Right lobe of liver (tissue), 4 donors: ENCODE measurements at regions not wholly inside any gene's neighbourhood (a gene's known extent, or its start where the extent isn't known, plus 50 kb on each side); places are given as distances from the start of the nearest gene placed in this dataset.

Experiments
- CTCF ChIP-seq, 4 donors: fragments of 200-600 bp in 3 of 4; fragments of 450-650 bp in 1 of 4; IDR thresholded peaks; one replicate each; pipeline versions ENCODE4 v1.5.1 to v1.8.0; 2016 to 2022; ENCODE audit warnings: antibody characterized with exemption in 4 of 4, mild to moderate bottlenecking in 2 of 4
- POLR2A ChIP-seq: fragments of 450-650 bp; IDR thresholded peaks from one replicate; pipeline ENCODE4 v1.6.1; 2017; ENCODE audit warnings: antibody characterized with exemption, mild to moderate bottlenecking
- donor health status: DM: no; HTN: no; CAD: no.
- donor health status: DM: no; HTN: no; CAD: no.
- donor health status: DM: no; HTN: yes; CAD: no.

- TF ChIP-seq CTCF (IDR thresholded peaks at IDR 0.05) = no peak
- TF ChIP-seq POLR2A = no peak
Observed at GRCh38 chr12:103144278-103144677, 186.8 kb downstream of the ASCL1 start.
